ENCODE measurements at regions not wholly inside any gene's neighbourhood (a gene's known extent, or its start where the extent isn't known, plus 50 kb on each side); places are given as distances from the start of the nearest gene placed in this dataset.

DNA sequence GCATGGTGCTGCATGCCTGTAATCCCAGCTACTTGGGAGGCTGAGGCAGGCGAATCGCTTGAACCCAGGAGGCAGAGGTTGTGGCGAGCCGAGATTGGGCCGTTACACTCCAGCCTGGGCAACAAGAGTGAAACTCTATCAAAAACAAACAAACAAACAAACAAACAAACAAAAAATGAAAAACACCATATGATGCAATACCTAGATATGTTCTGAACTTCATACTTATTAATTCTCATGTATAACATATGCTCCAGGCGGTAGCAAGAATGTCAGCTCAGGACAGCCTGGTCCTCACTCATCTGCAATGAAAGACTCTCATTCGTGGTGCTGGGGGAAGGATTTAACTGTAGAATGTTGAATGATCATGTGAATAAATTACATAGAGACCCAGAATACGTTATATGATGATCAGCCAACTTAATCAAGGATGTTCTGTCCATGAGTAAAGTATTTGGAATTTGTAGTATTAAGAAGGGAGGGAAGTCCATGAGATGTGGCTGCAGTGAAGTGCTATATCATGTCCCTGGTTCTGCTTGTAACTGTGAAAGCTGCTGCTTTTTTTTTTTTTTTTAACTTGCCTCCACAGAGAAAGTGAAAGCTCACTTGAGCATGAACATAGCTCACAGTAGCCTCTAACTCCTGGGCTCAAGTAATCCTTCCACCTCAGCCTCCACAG lies 206.8 kb downstream of the UQCRFS1 start:
- H3K4me3 Mint-ChIP-seq: no peak overlapping the region
- H3K4me1 Mint-ChIP-seq: peaks cover 21% of the 10 kb centered on the region
- H3K36me3 Mint-ChIP-seq: no peaks in the 10 kb centered on the region
- ChIA-PET POLR2A (interaction anchor here (0.6 kb wide), 1 partner anchor 140 kb away, joined by 3 read pairs; no protein-coding TSS in a partner anchor), CTCF (interaction anchor here (1.1 kb wide), 1 partner anchor 78 kb away, joined by 3 read pairs; no protein-coding TSS in a partner anchor)
- ATAC-seq (no peak), DNase-seq (ENCODE audit: low spot score) (no peak)
- H3K9me3 Mint-ChIP-seq: no peaks in the 10 kb centered on the region
- no peak overlapping the region for H3K27ac Mint-ChIP-seq
- TF ChIP-seq, protein P1, sequence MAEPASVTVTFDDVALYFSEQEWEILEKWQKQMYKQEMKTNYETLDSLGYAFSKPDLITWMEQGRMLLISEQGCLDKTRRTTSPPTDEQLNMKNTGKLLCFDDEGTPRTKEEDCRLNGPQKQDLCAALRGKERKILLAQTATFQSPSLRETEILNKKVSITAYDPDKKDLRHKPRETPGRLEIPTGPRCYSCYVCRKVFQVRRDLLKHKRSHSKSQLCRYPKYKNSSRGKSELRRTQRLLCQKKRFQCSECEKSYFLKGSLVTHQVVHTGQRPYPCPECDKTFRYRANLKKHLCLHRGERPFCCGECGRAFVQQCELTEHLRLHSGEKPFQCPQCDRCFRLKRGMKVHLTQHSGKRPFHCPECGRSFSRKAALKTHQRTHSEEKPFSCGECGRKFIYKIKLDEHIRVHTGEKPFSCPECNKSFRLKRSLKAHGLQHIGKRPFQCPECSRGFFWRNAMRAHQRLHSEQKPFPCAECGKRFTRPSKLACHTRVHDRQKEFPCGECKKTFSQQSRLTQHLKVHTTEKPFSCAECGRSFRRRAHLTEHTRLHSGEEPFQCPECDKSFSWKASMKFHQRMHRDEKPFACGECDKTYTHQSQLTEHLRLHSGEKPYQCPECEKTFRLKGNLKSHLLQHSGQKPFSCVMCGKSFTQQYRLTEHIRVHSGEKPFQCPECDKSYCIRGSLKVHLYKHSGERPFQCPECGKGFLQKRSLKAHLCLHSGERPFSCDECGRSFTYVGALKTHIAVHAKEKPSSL (CRISPR knock-in tag; conservative IDR thresholded peaks at IDR 0.05): no peak
- TF ChIP-seq, protein P2, sequence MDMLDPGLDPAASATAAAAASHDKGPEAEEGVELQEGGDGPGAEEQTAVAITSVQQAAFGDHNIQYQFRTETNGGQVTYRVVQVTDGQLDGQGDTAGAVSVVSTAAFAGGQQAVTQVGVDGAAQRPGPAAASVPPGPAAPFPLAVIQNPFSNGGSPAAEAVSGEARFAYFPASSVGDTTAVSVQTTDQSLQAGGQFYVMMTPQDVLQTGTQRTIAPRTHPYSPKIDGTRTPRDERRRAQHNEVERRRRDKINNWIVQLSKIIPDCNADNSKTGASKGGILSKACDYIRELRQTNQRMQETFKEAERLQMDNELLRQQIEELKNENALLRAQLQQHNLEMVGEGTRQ (CRISPR knock-in tag; IDR thresholded peaks at IDR 0.05): no peak
- TF ChIP-seq TEAD1 (CRISPR knock-in tag; IDR thresholded peaks at IDR 0.05): no peak
- TF ChIP-seq, protein P3, sequence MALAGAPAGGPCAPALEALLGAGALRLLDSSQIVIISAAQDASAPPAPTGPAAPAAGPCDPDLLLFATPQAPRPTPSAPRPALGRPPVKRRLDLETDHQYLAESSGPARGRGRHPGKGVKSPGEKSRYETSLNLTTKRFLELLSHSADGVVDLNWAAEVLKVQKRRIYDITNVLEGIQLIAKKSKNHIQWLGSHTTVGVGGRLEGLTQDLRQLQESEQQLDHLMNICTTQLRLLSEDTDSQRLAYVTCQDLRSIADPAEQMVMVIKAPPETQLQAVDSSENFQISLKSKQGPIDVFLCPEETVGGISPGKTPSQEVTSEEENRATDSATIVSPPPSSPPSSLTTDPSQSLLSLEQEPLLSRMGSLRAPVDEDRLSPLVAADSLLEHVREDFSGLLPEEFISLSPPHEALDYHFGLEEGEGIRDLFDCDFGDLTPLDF (CRISPR knock-in tag; IDR thresholded peaks at IDR 0.05): no peak
- no peak for TF ChIP-seq ZBTB21 (CRISPR knock-in tag; IDR thresholded peaks at IDR 0.05; ENCODE audit: borderline replicate concordance)
- TF ChIP-seq, protein P4, sequence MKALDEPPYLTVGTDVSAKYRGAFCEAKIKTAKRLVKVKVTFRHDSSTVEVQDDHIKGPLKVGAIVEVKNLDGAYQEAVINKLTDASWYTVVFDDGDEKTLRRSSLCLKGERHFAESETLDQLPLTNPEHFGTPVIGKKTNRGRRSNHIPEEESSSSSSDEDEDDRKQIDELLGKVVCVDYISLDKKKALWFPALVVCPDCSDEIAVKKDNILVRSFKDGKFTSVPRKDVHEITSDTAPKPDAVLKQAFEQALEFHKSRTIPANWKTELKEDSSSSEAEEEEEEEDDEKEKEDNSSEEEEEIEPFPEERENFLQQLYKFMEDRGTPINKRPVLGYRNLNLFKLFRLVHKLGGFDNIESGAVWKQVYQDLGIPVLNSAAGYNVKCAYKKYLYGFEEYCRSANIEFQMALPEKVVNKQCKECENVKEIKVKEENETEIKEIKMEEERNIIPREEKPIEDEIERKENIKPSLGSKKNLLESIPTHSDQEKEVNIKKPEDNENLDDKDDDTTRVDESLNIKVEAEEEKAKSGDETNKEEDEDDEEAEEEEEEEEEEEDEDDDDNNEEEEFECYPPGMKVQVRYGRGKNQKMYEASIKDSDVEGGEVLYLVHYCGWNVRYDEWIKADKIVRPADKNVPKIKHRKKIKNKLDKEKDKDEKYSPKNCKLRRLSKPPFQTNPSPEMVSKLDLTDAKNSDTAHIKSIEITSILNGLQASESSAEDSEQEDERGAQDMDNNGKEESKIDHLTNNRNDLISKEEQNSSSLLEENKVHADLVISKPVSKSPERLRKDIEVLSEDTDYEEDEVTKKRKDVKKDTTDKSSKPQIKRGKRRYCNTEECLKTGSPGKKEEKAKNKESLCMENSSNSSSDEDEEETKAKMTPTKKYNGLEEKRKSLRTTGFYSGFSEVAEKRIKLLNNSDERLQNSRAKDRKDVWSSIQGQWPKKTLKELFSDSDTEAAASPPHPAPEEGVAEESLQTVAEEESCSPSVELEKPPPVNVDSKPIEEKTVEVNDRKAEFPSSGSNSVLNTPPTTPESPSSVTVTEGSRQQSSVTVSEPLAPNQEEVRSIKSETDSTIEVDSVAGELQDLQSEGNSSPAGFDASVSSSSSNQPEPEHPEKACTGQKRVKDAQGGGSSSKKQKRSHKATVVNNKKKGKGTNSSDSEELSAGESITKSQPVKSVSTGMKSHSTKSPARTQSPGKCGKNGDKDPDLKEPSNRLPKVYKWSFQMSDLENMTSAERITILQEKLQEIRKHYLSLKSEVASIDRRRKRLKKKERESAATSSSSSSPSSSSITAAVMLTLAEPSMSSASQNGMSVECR (CRISPR knock-in tag; IDR thresholded peaks at IDR 0.05; ENCODE audit: borderline replicate concordance): no peak
- no peak for TF ChIP-seq NR1H2 (CRISPR knock-in tag; IDR thresholded peaks at IDR 0.05)
- TF ChIP-seq OVOL2 (CRISPR knock-in tag; IDR thresholded peaks at IDR 0.05; ENCODE audit: borderline replicate concordance): no peak
- TF ChIP-seq SMAD3 (CRISPR knock-in tag; IDR thresholded peaks at IDR 0.05; ENCODE audit: borderline replicate concordance): no peak
- peaks cover 4% of the 10 kb centered on the region; the same call in 1 of the 2 replicates for H3K27me3 Mint-ChIP-seq (ENCODE audit: low read depth)

DNA sequence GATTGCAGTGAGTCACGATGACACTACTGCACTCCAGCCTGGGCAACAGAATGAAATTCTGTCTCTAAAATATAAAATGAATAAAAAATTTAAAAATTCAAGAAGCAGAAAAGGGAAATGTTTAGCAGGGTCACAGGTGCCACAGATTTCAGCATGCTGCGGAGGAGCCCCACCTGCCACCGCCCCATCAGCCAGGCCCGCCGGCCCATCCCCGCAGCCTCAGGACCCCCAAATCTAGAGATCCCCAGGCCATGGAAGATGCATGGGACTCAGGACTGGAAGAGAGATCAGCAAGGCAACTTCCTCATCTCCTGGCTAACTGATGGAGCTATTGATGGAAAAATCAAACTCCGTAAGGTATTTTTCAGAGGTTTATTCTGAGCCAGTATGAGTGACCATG lies 208.2 kb downstream of the UQCRFS1 start:
- CTCF ChIA-PET: interaction anchor here (2.1 kb wide), 1 partner anchor 9 kb away, joined by 7 read pairs; no protein-coding TSS in a partner anchor
- Mint-ChIP-seq H3K27me3 (ENCODE audit: low read depth) (peaks cover 4% of the 10 kb centered on the region; the same call in 1 of the 2 replicates), H3K27ac (no peak overlapping the region), H3K4me1 (peaks cover 22% of the 10 kb centered on the region), H3K36me3 (no peaks in the 10 kb centered on the region), H3K9me3 (no peaks in the 10 kb centered on the region), H3K4me3 (no peak overlapping the region)
- DNase-seq (ENCODE audit: low spot score) (no peak), ATAC-seq (no peak)
- POLR2A ChIA-PET: no interaction called here
- TF ChIP-seq, protein P5, sequence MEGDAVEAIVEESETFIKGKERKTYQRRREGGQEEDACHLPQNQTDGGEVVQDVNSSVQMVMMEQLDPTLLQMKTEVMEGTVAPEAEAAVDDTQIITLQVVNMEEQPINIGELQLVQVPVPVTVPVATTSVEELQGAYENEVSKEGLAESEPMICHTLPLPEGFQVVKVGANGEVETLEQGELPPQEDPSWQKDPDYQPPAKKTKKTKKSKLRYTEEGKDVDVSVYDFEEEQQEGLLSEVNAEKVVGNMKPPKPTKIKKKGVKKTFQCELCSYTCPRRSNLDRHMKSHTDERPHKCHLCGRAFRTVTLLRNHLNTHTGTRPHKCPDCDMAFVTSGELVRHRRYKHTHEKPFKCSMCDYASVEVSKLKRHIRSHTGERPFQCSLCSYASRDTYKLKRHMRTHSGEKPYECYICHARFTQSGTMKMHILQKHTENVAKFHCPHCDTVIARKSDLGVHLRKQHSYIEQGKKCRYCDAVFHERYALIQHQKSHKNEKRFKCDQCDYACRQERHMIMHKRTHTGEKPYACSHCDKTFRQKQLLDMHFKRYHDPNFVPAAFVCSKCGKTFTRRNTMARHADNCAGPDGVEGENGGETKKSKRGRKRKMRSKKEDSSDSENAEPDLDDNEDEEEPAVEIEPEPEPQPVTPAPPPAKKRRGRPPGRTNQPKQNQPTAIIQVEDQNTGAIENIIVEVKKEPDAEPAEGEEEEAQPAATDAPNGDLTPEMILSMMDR (IDR thresholded peaks at IDR 0.05): no peak
- TF ChIP-seq KAT7 (CRISPR knock-in tag; IDR thresholded peaks at IDR 0.05; ENCODE audit: borderline replicate concordance) (no peak), ZNF317 (CRISPR knock-in tag; IDR thresholded peaks at IDR 0.05; ENCODE audit: borderline replicate concordance, low read depth) (no peak), ESRRA (CRISPR knock-in tag; IDR thresholded peaks at IDR 0.05; ENCODE audit: borderline replicate concordance) (no peak), ZNF263 (CRISPR knock-in tag; IDR thresholded peaks at IDR 0.05; ENCODE audit: low read depth) (no peak), GTF2I (CRISPR knock-in tag; conservative IDR thresholded peaks at IDR 0.05) (no peak)
- TF ChIP-seq, protein P4 (CRISPR knock-in tag; IDR thresholded peaks at IDR 0.05; ENCODE audit: borderline replicate concordance): no peak

Data from WTC11 (cell line).